RPMI8226 (cell line): ENCODE measurements at regions not wholly inside any gene's neighbourhood (a gene's known extent, or its start where the extent isn't known, plus 50 kb on each side); places are given as distances from the start of the nearest gene placed in this dataset.

Experiments
- DNase-seq: peaks from one replicate; pipeline ENCODE4 v3.0.0-alpha.2; 2015

GRCh38 chr9:23887781-23888180 lies 61.7 kb upstream of the ELAVL2 start:
- no peak for DNase-seq
